Skeletal muscle satellite cell (primary cell): ENCODE measurements at regions not wholly inside any gene's neighbourhood (a gene's known extent, or its start where the extent isn't known, plus 50 kb on each side); places are given as distances from the start of the nearest gene placed in this dataset.

Experiments used
- H3K27me3 ChIP-seq: 2 replicates; pipeline ENCODE4 v1.7.0; 2013; ENCODE audit warnings: low read length; ENCODE audit not compliant: control insufficient read depth, insufficient read depth
- H3K36me3 ChIP-seq: 2 replicates; pipeline ENCODE4 v1.7.0; 2013; ENCODE audit warnings: mild to moderate bottlenecking, control low read depth, low read length; ENCODE audit not compliant: insufficient read depth
- H3K4me1 ChIP-seq: 2 replicates; pipeline ENCODE4 v1.7.0; 2013; ENCODE audit warnings: low read length; ENCODE audit not compliant: control insufficient read depth, insufficient read depth
- H3K4me2 ChIP-seq: 2 replicates; pipeline ENCODE4 v1.7.0; 2013; ENCODE audit warnings: mild to moderate bottlenecking, low read length
- H3K4me3 ChIP-seq: 2 replicates; pipeline ENCODE4 v1.7.0; 2013; ENCODE audit warnings: low read length
- H3K9ac ChIP-seq: 2 replicates; pipeline ENCODE4 v1.7.0; 2013; ENCODE audit warnings: mild to moderate bottlenecking, low read depth, low read length, moderate library complexity
- H3K9me3 ChIP-seq: replicated peaks from 2 replicates; pipeline ENCODE4 v1.7.0; 2013; ENCODE audit warnings: mild to moderate bottlenecking, control low read depth, low read length

- Histone ChIP-seq H3K27me3 (no peaks in the 10 kb centered on the region), H3K4me2 (no peak overlapping the region), H3K36me3 (no peaks in the 10 kb centered on the region), H3K9ac (no peak overlapping the region), H3K4me1 (no peaks in the 10 kb centered on the region), H3K4me3 (no peak overlapping the region), H3K9me3 (no peaks in the 10 kb centered on the region)
Observed at GRCh38 chr20:22274330-22274729, 310.0 kb downstream of the FOXA2 start.

- Histone ChIP-seq H3K9ac (no peak overlapping the region), H3K36me3 (no peaks in the 10 kb centered on the region), H3K4me3 (no peak overlapping the region), H3K9me3 (no peaks in the 10 kb centered on the region), H3K27me3 (no peaks in the 10 kb centered on the region), H3K4me1 (no peaks in the 10 kb centered on the region), H3K4me2 (no peak overlapping the region)
Observed at GRCh38 chr20:22268675-22269074, 315.7 kb downstream of the FOXA2 start.

- Histone ChIP-seq H3K4me2 (no peak overlapping the region), H3K27me3 (no peaks in the 10 kb centered on the region)
Observed at GRCh38 chr20:22264917-22265316, 319.5 kb downstream of the FOXA2 start.

GRCh38 chr20:22260506-22260905, 323.9 kb downstream of the FOXA2 start:
- H3K9me3 ChIP-seq = no peaks in the 10 kb centered on the region
- no peak overlapping the region for H3K4me3 ChIP-seq
- H3K4me2 ChIP-seq = no peak overlapping the region
- no peaks in the 10 kb centered on the region for H3K36me3 ChIP-seq
- H3K4me1 ChIP-seq = no peaks in the 10 kb centered on the region
- no peaks in the 10 kb centered on the region for H3K27me3 ChIP-seq
- H3K9ac ChIP-seq = no peak overlapping the region

More at GRCh38 chr20:22264917-22265316, 319.5 kb downstream of the FOXA2 start:
- Histone ChIP-seq H3K9ac (no peak overlapping the region), H3K36me3 (no peaks in the 10 kb centered on the region), H3K4me3 (no peak overlapping the region), H3K9me3 (no peaks in the 10 kb centered on the region), H3K4me1 (no peaks in the 10 kb centered on the region)

GRCh38 chr20:22257912-22258311, 326.5 kb downstream of the FOXA2 start:
- Histone ChIP-seq H3K4me2 (no peak overlapping the region), H3K9ac (no peak overlapping the region), H3K4me1 (no peaks in the 10 kb centered on the region), H3K36me3 (no peaks in the 10 kb centered on the region), H3K9me3 (no peaks in the 10 kb centered on the region), H3K27me3 (no peaks in the 10 kb centered on the region), H3K4me3 (no peak overlapping the region)

GRCh38 chr20:22248051-22248667, 336.2 kb downstream of the FOXA2 start:
- Histone ChIP-seq H3K4me1 (no peaks in the 10 kb centered on the region), H3K27me3 (peaks cover 10% of the 10 kb centered on the region), H3K9me3 (no peaks in the 10 kb centered on the region), H3K4me2 (no peak overlapping the region), H3K36me3 (no peaks in the 10 kb centered on the region), H3K9ac (no peak overlapping the region), H3K4me3 (no peak overlapping the region)

GRCh38 chr20:22245139-22245538, 339.2 kb downstream of the FOXA2 start:
- no peak overlapping the region for H3K9ac ChIP-seq
- H3K4me1 ChIP-seq = no peaks in the 10 kb centered on the region
- peaks cover 9% of the 10 kb centered on the region for H3K27me3 ChIP-seq
- H3K4me2 ChIP-seq = no peak overlapping the region
- no peaks in the 10 kb centered on the region for H3K9me3 ChIP-seq
- no peak overlapping the region for H3K4me3 ChIP-seq
- H3K36me3 ChIP-seq = no peaks in the 10 kb centered on the region

- Histone ChIP-seq H3K36me3 (no peaks in the 10 kb centered on the region), H3K9me3 (no peaks in the 10 kb centered on the region), H3K9ac (no peak overlapping the region), H3K27me3 (peaks cover 8% of the 10 kb centered on the region), H3K4me2 (no peak overlapping the region), H3K4me1 (no peaks in the 10 kb centered on the region), H3K4me3 (no peak overlapping the region)
Observed at GRCh38 chr20:22243067-22243466, 341.3 kb downstream of the FOXA2 start.

- H3K4me3 ChIP-seq = no peak overlapping the region
- no peaks in the 10 kb centered on the region for H3K9me3 ChIP-seq
- H3K27me3 ChIP-seq = peaks cover 4% of the 10 kb centered on the region
- no peaks in the 10 kb centered on the region for H3K4me1 ChIP-seq
- H3K36me3 ChIP-seq = no peaks in the 10 kb centered on the region
- no peak overlapping the region for H3K4me2 ChIP-seq
- no peak overlapping the region for H3K9ac ChIP-seq
Observed at GRCh38 chr20:22241609-22242008, 342.8 kb downstream of the FOXA2 start.

GRCh38 chr20:22232923-22233322, 351.4 kb downstream of the FOXA2 start:
- Histone ChIP-seq H3K4me2 (no peak overlapping the region), H3K9me3 (no peaks in the 10 kb centered on the region), H3K36me3 (no peaks in the 10 kb centered on the region), H3K27me3 (no peaks in the 10 kb centered on the region), H3K4me3 (no peak overlapping the region), H3K4me1 (no peaks in the 10 kb centered on the region), H3K9ac (no peak overlapping the region)

- Histone ChIP-seq H3K4me3 (no peak overlapping the region), H3K9ac (no peak overlapping the region), H3K4me2 (no peak overlapping the region), H3K4me1 (peaks cover 3% of the 10 kb centered on the region), H3K9me3 (no peaks in the 10 kb centered on the region), H3K27me3 (no peaks in the 10 kb centered on the region), H3K36me3 (no peaks in the 10 kb centered on the region)
Observed at GRCh38 chr20:22232473-22232872, 351.9 kb downstream of the FOXA2 start.

GRCh38 chr20:22226849-22227700, 357.3 kb downstream of the FOXA2 start:
- H3K4me2 ChIP-seq = no peak overlapping the region
- H3K36me3 ChIP-seq = no peaks in the 10 kb centered on the region
- no peak overlapping the region for H3K4me3 ChIP-seq
- H3K9ac ChIP-seq = no peak overlapping the region
- peaks cover 3% of the 10 kb centered on the region for H3K4me1 ChIP-seq
- H3K27me3 ChIP-seq = no peaks in the 10 kb centered on the region
- no peaks in the 10 kb centered on the region for H3K9me3 ChIP-seq
